ENCODE measurements at regions not wholly inside any gene's neighbourhood (a gene's known extent, or its start where the extent isn't known, plus 50 kb on each side); places are given as distances from the start of the nearest gene placed in this dataset.
A peak's percentile ranks its signal among the peaks of the same experiment; 100 is the strongest.
"Not testable (repeated sequence)": the region's sequence is repeated elsewhere in the genome, so short reads cannot be mapped to it uniquely, and the experiment has no call there.

- no peak for TF ChIP-seq CTCF (IDR thresholded peaks at IDR 0.05; ENCODE audit: control insufficient read depth, insufficient read depth, low read depth, low read length, missing control alignments)
- no peak for DNase-seq (ENCODE audit: low read depth)
- no peak overlapping the region for H3K4me3 ChIP-seq (ENCODE audit: control insufficient read depth, low read depth, low read length)
Measured at GRCh38 chr9:124124729-124125650, 113.4 kb downstream of the LHX2 start.

- DNase-seq (ENCODE audit: low read depth), result no peak
- no peak for TF ChIP-seq CTCF (IDR thresholded peaks at IDR 0.05; ENCODE audit: control insufficient read depth, insufficient read depth, low read depth, low read length, missing control alignments)
- no peak overlapping the region for H3K4me3 ChIP-seq (ENCODE audit: control insufficient read depth, low read depth, low read length)
Measured at GRCh38 chr9:124125651-124125977, 114.0 kb downstream of the LHX2 start.

GRCh38 chr9:124126648-124127646 is 115.4 kb downstream of the LHX2 start:
- TF ChIP-seq CTCF (IDR thresholded peaks at IDR 0.05; ENCODE audit: control insufficient read depth, insufficient read depth, low read depth, low read length, missing control alignments), result peak; percentile 93
- no peak overlapping the region for H3K4me3 ChIP-seq (ENCODE audit: control insufficient read depth, low read depth, low read length)
- no peak for DNase-seq (ENCODE audit: low read depth)

- TF ChIP-seq CTCF (IDR thresholded peaks at IDR 0.05; ENCODE audit: control insufficient read depth, insufficient read depth, low read depth, low read length, missing control alignments), result no peak
- no peak for DNase-seq (ENCODE audit: low read depth)
- no peak overlapping the region for H3K4me3 ChIP-seq (ENCODE audit: control insufficient read depth, low read depth, low read length)
Measured at GRCh38 chr9:124128568-124129166, 117.1 kb downstream of the LHX2 start.

GRCh38 chr9:124130277-124131075 is 118.9 kb downstream of the LHX2 start:
- TF ChIP-seq CTCF (IDR thresholded peaks at IDR 0.05; ENCODE audit: control insufficient read depth, insufficient read depth, low read depth, low read length, missing control alignments), result no peak
- DNase-seq (ENCODE audit: low read depth), result no peak

GRCh38 chr9:124131518-124131917 is 120.0 kb downstream of the LHX2 start:
- not testable (repeated sequence) for H3K4me3 ChIP-seq (ENCODE audit: control insufficient read depth, low read depth, low read length); DNase-seq (ENCODE audit: low read depth)

More at GRCh38 chr9:124130277-124131075, 118.9 kb downstream of the LHX2 start:
- no peak overlapping the region for H3K4me3 ChIP-seq (ENCODE audit: control insufficient read depth, low read depth, low read length)
